Adrenal gland (tissue), 9 donors: ENCODE measurements at regions not wholly inside any gene's neighbourhood (a gene's known extent, or its start where the extent isn't known, plus 50 kb on each side); places are given as distances from the start of the nearest gene placed in this dataset.

Experiments
- DNase-seq, 7 donors: peaks; one replicate each; pipeline ENCODE4 v3.0.0-alpha.2; 2019 to 2020
- H3K27ac ChIP-seq, 5 donors: fragments of 200-600 bp; sonication (generic) in 4 of 5; 1 replicate in 3 of 5; 2 replicates in 2 of 5; pipeline versions ENCODE4 v1.5.1 to v1.8.0; 2016 to 2020; ENCODE audit warnings: mild to moderate bottlenecking in 1 of 5
- H3K27me3 ChIP-seq: fragments of 200-600 bp; 2 replicates; pipeline ENCODE4 v1.8.0; 2021
- H3K36me3 ChIP-seq, 2 donors: fragments of 200-600 bp; replicated peaks in 1 of 2; 1 replicate in 1 of 2; 2 replicates in 1 of 2; pipeline versions ENCODE4 v1.5.1 to v1.8.0; 2018 to 2022
- H3K4me1 ChIP-seq, 2 donors: fragments of 200-600 bp; replicated peaks in 1 of 2; 1 replicate in 1 of 2; 2 replicates in 1 of 2; pipeline versions ENCODE4 v1.5.1 to v1.8.0; 2018 to 2021
- H3K4me3 ChIP-seq, 4 donors: fragments of 200-600 bp; sonication (generic) in 3 of 4; one replicate each; pipeline ENCODE4 v1.5.1; 2016 to 2018
- H3K9me3 ChIP-seq, 3 donors: fragments of 200-600 bp; sonication (generic) in 1 of 3; replicated peaks in 1 of 3; 1 replicate in 2 of 3; 2 replicates in 1 of 3; pipeline versions ENCODE4 v1.5.1 to v1.8.0; 2016 to 2021
- POLR2A ChIP-seq, 2 donors: fragments of 450-650 bp; IDR thresholded peaks; one replicate each; pipeline ENCODE4 v1.6.1; 2017; ENCODE audit warnings: antibody characterized with exemption in 2 of 2, mild to moderate bottlenecking in 2 of 2, moderate library complexity in 1 of 2
- WGBS, 4 donors: extraction: QIAGEN DNeasy Blood & Tissue Kit in 2 of 4; methylation state at CpG; one replicate each; pipeline versions ENCODE4 v1.1.5 to v1.1.7; 2013 to 2017; 5-methylcytosine and 5-hydroxymethylcytosine counted together
- intact Hi-C, 2 donors: fragments of 100-400 bp; cut with DNase I; formaldehyde crosslinking; loops; one replicate each; pipeline versions ENCODE4 v1.14.1 to v1.15.0; 2022 to 2023
- TF ChIP-seq, protein P1 (sequence below), 6 experiments: fragments of 450-650 bp in 4 of 6; fragments of 200-600 bp in 2 of 6; sonication (generic) in 1 of 6; IDR thresholded peaks; 1 replicate in 5 of 6; 2 replicates in 1 of 6; pipeline versions ENCODE4 v1.5.1 to v1.8.0; 2016 to 2021; ENCODE audit warnings: antibody characterized with exemption in 6 of 6, mild to moderate bottlenecking in 2 of 6, moderate library complexity in 1 of 6
- donor health status: healthy with polysubstance abuse.
- donor health status: Bipolar disorder and iron deficiency.
- donor health status: DM: yes; HTN: yes; CAD: no.
- donor health status: DM: no; HTN: no; CAD: no.
- donor health status: DM: no; HTN: no; CAD: no.

DNA sequence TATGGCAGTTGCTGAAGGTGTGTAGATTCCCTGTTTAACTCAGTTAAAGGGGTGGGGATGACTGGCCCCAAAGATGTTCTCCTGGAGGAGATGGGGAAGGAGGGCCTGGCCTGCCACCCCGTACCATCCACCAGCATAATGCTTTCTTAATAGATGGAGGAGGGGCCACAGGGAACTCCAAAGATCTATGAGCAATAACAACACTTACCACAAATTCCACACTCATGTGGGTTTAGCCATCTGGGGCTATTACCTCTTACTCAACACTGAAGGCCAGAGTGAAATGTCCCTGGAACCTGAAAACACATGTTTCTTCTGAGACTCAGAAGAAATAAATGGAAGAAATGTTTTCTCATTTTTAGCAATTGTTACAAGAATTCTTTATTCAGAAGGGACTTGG, 259.0 kb downstream of the CXCL12 start:
- Histone ChIP-seq H3K27ac (no peak overlapping the region), H3K4me3 (no peak overlapping the region), H3K9me3 (no peaks in the 10 kb centered on the region), H3K36me3 (no peaks in the 10 kb centered on the region), H3K27me3 (no peaks in the 10 kb centered on the region), H3K4me1 (no peaks in the 10 kb centered on the region)
- DNase-seq: no peak
- intact Hi-C loops: no loop called here
- 83 to 92% (median 88%) methylated on average over 1 of the region's 1 CpG for WGBS, 4 donors
- TF ChIP-seq, protein P1, sequence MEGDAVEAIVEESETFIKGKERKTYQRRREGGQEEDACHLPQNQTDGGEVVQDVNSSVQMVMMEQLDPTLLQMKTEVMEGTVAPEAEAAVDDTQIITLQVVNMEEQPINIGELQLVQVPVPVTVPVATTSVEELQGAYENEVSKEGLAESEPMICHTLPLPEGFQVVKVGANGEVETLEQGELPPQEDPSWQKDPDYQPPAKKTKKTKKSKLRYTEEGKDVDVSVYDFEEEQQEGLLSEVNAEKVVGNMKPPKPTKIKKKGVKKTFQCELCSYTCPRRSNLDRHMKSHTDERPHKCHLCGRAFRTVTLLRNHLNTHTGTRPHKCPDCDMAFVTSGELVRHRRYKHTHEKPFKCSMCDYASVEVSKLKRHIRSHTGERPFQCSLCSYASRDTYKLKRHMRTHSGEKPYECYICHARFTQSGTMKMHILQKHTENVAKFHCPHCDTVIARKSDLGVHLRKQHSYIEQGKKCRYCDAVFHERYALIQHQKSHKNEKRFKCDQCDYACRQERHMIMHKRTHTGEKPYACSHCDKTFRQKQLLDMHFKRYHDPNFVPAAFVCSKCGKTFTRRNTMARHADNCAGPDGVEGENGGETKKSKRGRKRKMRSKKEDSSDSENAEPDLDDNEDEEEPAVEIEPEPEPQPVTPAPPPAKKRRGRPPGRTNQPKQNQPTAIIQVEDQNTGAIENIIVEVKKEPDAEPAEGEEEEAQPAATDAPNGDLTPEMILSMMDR (IDR thresholded peaks at IDR 0.05): no peak
- TF ChIP-seq POLR2A (IDR thresholded peaks at IDR 0.05): no peak

DNA sequence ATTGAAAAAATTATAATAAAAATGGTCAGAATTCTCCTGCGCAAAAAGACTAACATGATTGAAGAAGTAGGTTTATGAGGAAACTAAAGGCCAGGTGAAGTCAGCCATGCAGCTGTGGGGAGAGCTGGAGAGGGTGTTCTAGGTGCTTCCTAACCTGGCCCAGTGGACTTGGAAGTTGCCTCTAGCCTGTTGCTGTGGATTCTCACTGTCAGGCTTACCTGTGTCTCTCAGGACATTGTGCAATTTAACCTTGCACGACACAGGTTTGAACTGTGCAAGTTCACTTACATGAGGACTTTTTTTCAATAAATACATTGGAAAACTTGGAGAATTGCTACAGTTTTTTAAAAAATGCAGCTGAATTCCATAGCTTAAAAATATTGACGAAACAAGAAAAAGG, 266.4 kb downstream of the CXCL12 start:
- no peaks in the 10 kb centered on the region for H3K4me1 ChIP-seq
- intact Hi-C loops: no loop called here
- DNase-seq: no peak
- TF ChIP-seq, protein P1 (IDR thresholded peaks at IDR 0.05): no peak
- TF ChIP-seq POLR2A (IDR thresholded peaks at IDR 0.05): no peak
- H3K27ac ChIP-seq: no peak overlapping the region
- H3K27me3 ChIP-seq: no peaks in the 10 kb centered on the region
- WGBS, 4 donors: 78 to 93% (median 87%) methylated on average over 3 of the region's 3 CpGs
- no peaks in the 10 kb centered on the region for H3K9me3 ChIP-seq
- no peaks in the 10 kb centered on the region for H3K36me3 ChIP-seq
- H3K4me3 ChIP-seq: no peak overlapping the region

DNA sequence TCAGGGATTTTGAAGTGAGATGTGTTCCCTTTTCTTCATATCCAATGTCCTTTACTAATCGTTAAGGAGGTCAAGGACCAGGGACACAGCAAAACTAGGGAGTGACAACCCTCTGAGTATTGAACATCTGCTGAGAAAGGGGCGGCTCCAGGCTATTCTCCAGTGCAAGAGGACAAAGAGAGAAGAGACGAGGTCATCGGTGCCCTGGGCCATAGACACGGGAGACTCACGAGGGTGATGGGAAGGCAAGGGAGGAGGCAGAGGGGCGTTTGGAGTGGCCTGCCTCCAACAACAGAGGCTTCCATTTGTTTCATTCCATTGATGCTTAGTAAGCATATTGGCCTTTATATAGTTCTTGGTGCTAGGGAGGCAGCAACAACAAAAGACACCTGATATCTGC, 268.4 kb downstream of the CXCL12 start:
- Histone ChIP-seq H3K27me3 (no peaks in the 10 kb centered on the region), H3K36me3 (no peaks in the 10 kb centered on the region), H3K27ac (no peak overlapping the region), H3K4me1 (no peaks in the 10 kb centered on the region), H3K9me3 (no peaks in the 10 kb centered on the region), H3K4me3 (no peak overlapping the region)
- no peak for DNase-seq
- TF ChIP-seq, protein P1 (IDR thresholded peaks at IDR 0.05): no peak
- no peak for TF ChIP-seq POLR2A (IDR thresholded peaks at IDR 0.05)
- WGBS, 4 donors: 65 to 82% (median 75%) methylated on average over 7 of the region's 7 CpGs
- intact Hi-C loops: no loop called here

DNA sequence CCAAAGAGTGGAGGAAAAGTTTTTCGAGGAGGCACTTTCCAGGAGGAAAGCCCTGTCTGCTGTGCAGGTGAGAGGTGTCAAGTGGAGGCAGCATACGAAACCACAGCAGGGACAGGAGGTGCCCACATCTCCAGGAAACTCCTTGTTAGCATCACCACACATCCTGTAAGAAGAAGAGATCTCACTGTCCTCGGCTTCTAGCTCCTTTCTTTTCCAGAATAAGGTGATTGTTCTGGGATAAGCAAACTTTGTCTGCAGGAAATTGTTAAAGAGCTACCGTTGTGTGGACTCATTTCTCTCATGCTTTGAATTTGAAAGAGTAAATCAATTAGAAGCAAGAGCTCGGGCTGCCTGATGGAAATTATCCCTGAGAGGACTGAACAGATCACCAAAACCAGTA, 269.4 kb downstream of the CXCL12 start:
- Histone ChIP-seq H3K27ac (no peak overlapping the region), H3K27me3 (no peaks in the 10 kb centered on the region), H3K9me3 (no peaks in the 10 kb centered on the region), H3K36me3 (no peaks in the 10 kb centered on the region), H3K4me1 (no peaks in the 10 kb centered on the region), H3K4me3 (no peak overlapping the region)
- intact Hi-C loops: no loop called here
- WGBS, 4 donors: 55 to 76% (median 63%) methylated on average over 5 of the region's 5 CpGs
- no peak for DNase-seq
- TF ChIP-seq, protein P1 (IDR thresholded peaks at IDR 0.05): no peak
- no peak for TF ChIP-seq POLR2A (IDR thresholded peaks at IDR 0.05)
